ENCODE measurements at regions not wholly inside any gene's neighbourhood (a gene's known extent, or its start where the extent isn't known, plus 50 kb on each side); places are given as distances from the start of the nearest gene placed in this dataset.
A peak's percentile ranks its signal among the peaks of the same experiment; 100 is the strongest.
"Not testable (repeated sequence)": the region's sequence is repeated elsewhere in the genome, so short reads cannot be mapped to it uniquely, and the experiment has no call there.

DNA sequence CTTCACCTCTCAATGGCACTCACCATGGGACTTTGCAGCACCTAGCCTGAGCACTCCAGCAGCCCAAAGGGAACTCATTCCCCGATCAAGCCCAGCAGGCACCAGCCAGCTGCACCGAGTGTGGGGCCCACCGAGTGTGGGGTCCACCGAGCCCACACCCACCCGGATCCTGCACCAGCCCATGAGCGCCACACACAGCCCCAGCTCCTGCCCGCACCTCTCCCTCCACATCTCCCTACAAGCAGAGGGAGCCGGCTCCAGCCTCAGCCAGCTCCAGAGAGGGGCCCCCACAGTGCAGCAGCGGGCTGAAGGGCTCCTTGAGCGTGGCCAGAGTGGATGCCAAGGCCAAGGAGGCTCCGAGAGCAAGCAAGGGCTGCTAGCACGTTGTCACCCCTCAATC is 1182.4 kb downstream of the HACE1 start:
- DNase-seq = peak in 1 of 58 donors; percentile 3

DNA sequence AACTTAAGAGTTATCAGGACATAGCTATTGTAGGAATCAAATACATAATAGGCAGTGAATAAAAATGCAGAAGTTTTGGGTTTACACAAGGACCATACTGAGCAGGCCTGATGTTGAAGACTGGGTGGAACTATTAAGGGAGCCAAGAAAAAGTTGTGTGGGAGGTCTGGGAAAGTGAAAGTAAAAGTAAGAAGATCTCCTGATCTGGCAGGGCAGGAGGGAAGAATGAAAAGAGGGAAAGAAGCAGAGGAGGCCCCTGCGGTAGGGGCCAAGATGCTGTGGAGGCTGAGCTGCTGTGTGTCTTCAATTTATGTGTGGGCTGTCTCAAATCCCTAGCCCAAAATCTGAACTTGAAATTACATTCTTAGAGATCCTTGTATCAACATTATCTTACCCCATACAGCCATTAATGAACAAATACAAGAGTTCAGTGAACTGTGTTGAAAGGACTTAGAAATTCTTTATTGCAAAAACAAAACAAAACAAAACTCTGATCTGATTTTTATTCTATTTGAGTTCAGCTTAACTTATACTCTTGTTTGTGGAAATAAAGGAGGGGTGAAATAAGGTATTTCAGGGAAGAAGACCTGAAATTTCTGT is 1183.8 kb downstream of the HACE1 start:
- DNase-seq = no peak

GRCh38 chr6:103674790-103675189 is 1184.9 kb downstream of the HACE1 start:
- DNase-seq = no peak

GRCh38 chr6:103672169-103672568 is 1187.5 kb downstream of the HACE1 start:
- no peak for DNase-seq

DNA sequence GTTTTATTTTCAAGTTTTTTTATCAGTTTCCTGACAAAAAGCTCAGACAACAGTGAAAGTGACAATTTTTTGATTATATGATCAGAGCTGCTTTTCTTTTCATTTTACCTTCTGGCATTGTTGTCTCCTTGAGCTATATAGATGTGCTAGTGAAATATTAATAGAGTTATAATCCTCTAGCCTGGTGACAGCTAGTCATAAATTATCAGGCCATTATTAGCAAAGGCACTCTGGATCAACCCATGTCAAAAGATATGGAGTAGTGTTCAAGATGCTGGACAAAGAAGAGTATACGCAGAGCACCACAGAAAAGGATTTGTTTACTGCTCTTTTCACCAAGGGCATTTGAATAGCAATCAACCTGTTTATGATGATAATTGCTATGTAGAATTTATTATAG is 1230.1 kb downstream of the HACE1 start:
- DNase-seq = no peak

GRCh38 chr6:103617642-103618041 is 1242.1 kb downstream of the HACE1 start:
- DNase-seq = no peak

DNA sequence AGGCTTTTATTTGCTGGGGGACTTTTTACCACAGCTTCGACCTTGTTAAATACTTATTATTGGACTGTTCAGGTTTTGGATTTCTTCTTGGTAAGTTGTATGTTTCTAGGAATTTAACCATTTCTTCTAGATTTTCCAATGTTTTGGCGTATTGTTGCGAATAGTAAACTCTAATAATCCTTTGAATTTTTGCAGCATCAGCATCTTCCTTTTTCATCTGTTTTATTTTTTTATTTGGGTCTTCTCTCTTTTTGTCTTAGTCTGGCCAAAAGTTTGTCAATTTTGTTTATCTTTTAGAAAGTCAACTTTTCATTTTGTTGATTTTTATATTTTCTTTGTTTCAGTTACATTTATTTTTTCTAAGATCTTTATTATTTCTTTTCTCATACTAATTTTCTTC is 1272.0 kb downstream of the HACE1 start:
- no peak for DNase-seq

DNA sequence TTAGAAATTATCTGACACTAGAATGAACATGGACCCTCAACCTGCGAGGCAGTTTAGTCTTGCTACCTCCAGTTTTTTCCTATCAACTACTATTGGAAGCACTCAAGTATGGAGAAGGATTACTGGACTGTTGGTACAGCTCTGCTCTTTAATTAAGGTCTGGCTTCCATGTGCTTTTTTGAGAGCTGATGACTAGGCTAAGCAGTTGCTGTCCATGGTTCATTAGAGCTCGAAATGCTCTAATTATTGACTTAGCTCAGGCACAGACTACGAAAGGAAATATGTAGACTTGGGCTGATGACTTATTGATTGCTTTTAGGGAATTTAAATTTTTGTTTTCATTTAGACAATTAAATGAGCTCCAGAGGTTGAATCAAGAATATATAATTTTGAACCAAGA is 1281.6 kb downstream of the HACE1 start:
- DNase-seq = no peak

- DNase-seq = no peak
Observed at GRCh38 chr6:103570431-103570830, 1289.3 kb downstream of the HACE1 start.

- DNase-seq = no peak
Observed at GRCh38 chr6:103554911-103555310, 1304.8 kb downstream of the HACE1 start.

GRCh38 chr6:103538381-103538780 is 1321.3 kb downstream of the HACE1 start:
- peak in 1 of 58 donors; percentile 2 for DNase-seq

GRCh38 chr6:103534814-103535213 is 1324.9 kb downstream of the HACE1 start:
- DNase-seq = no peak

GRCh38 chr6:103534095-103534494 is 1325.6 kb downstream of the HACE1 start:
- DNase-seq = no peak

- DNase-seq = no peak
Observed at GRCh38 chr6:103522045-103522444, 1337.7 kb downstream of the HACE1 start.

DNA sequence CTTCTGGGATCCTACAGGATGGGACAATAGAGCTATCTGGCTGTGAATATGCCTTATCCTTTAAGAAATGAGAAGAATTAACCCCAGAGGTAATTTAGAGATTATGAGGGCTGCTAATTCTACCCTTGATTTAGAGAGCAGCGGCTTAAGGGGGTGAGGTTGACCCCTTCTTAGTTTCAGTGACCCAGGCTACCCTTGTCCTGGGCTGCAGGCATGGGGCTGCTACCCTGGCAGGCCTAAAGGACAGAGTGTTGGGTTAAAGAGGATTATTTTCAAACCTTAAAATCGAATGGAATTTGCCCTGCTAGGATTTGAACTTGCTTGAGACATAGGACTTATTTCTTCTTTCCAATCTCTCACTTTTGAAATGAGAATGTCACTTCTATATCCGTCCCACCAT is 1343.4 kb downstream of the HACE1 start:
- DNase-seq = no peak

- no peak for DNase-seq
Observed at GRCh38 chr6:103507052-103507451, 1352.7 kb downstream of the HACE1 start.

DNA sequence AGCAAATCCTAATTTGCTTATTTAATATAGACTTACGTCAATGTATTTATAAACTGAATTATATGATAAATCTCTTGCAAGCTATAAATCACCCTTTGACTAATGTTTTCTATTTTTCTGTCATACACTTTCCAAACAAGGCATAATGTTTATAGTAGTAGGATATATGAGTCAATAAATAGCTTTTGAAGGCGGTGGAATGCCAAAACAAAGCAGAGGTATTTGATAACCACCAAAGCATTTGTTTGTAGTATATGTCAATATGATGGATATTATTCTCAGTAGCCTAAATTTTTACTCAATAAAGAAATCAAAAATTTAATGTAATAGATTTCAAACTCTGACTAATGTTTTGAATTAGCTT is 1354.6 kb downstream of the HACE1 start:
- no peak for DNase-seq

- DNase-seq = no peak
Observed at GRCh38 chr6:103504501-103505154, 1355.1 kb downstream of the HACE1 start.

DNA sequence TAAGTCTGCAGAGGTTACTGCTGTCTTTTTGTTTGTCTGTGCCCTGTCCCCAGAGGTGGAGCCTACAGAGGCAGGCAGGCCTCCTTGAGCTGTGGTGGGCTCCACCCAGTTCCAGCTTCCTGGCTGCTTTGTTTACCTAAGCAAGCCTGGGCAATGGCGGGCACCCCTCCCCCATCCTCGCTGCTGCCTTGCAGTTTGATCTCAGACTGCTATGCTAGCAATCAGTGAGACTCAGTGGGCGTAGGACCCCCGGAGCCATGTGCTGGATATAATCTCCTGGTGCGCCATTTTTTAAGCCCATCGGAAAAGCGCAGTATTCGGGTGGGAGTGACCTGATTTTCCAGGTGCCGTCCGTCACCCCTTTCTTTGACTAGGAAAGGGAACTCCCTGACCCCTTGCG is 1363.1 kb downstream of the HACE1 start:
- not testable (repeated sequence) for DNase-seq

GRCh38 chr6:103456652-103457051 is 1403.1 kb downstream of the HACE1 start:
- no peak for DNase-seq

DNA sequence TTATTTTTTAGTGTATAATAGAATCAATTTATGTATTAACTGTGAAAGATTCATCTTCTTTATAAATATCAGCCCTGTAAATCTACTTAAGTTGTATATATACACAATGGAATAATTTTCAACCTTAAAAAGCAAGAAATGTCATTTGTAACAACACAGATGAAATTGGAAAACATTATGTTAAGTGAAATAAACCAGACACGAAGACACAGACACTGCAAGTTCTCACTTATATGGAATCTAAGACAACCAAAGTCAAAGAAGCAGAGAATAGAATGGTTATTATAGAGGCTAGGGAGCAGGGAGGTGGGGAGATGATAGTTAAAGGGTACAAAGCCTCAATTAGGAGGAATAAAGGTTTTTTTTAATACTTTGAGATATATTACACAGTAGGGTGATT is 1404.4 kb downstream of the HACE1 start:
- no peak for DNase-seq

GRCh38 chr6:103409475-103409874 is 1450.2 kb downstream of the HACE1 start:
- no peak for DNase-seq

DNA sequence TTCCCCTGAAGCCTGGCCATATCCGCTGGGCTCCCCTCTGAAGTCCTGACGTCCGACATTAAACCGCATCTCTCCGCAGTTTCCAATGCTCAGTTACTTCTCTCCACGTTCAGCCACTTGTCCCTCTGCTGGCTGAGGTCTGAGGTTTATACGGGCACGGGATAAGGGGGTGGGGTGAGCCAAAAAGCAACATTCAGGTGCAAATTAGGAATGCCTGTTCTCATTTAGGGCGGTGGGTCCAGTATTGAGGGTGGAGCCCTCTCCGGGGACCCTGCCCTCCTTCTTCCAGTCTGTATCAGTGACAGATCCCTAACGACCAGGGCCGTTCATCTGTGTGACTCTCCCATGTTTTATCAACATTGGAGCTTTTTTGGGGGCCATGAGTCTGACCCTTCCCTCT is 1454.4 kb downstream of the HACE1 start:
- DNase-seq = no peak

- no peak for DNase-seq
Observed at GRCh38 chr6:103404799-103405198, 1454.9 kb downstream of the HACE1 start.

All from anterior cingulate cortex (tissue), 58 donors.